Nephron (organoid): ENCODE measurements at regions not wholly inside any gene's neighbourhood (a gene's known extent, or its start where the extent isn't known, plus 50 kb on each side); places are given as distances from the start of the nearest gene placed in this dataset.

Experiments used
- H3K27ac Mint-ChIP-seq, 3 experiments: 2 replicates each; pipeline ENCODE4 v1.8.0; 2020; ENCODE audit warnings: mixed read lengths in 3 of 3, mild to moderate bottlenecking in 2 of 3, moderate library complexity in 1 of 3
- H3K27me3 Mint-ChIP-seq: 2 replicates; pipeline ENCODE4 v1.8.0; 2021; ENCODE audit warnings: low read depth, mild to moderate bottlenecking, moderate library complexity, mixed read lengths
- H3K36me3 Mint-ChIP-seq: 2 replicates; pipeline ENCODE4 v1.8.0; 2020; ENCODE audit warnings: low read depth, mixed read lengths
- H3K4me1 Mint-ChIP-seq: 2 replicates; pipeline ENCODE4 v1.8.0; 2020; ENCODE audit warnings: mixed read lengths
- H3K4me3 Mint-ChIP-seq, 3 experiments: 2 replicates each; pipeline ENCODE4 v1.8.0; 2020; ENCODE audit warnings: mild to moderate bottlenecking in 3 of 3, mixed read lengths in 3 of 3, moderate library complexity in 2 of 3
- H3K9me3 Mint-ChIP-seq: 2 replicates; pipeline ENCODE4 v1.8.0; 2020; ENCODE audit warnings: mixed read lengths
- CTCF ChIP-seq, 3 experiments: fragments of 200-600 bp; sonication (generic); IDR thresholded peaks; one replicate each; pipeline ENCODE4 v1.5.0; 2021; ENCODE audit warnings: antibody characterized with exemption in 3 of 3; ENCODE audit not compliant: unreplicated experiment in 3 of 3

GRCh38 chr19:28899703-28900102 lies 313.2 kb downstream of the UQCRFS1 start:
- no peak for TF ChIP-seq CTCF (IDR thresholded peaks at IDR 0.05; ENCODE audit: unreplicated experiment in 3 of 3)
- Mint-ChIP-seq H3K4me3 (no peak overlapping the region), H3K4me1 (no peaks in the 10 kb centered on the region), H3K9me3 (no peaks in the 10 kb centered on the region), H3K27ac (no peak overlapping the region), H3K27me3 (peaks cover 19% of the 10 kb centered on the region), H3K36me3 (no peaks in the 10 kb centered on the region)

DNA sequence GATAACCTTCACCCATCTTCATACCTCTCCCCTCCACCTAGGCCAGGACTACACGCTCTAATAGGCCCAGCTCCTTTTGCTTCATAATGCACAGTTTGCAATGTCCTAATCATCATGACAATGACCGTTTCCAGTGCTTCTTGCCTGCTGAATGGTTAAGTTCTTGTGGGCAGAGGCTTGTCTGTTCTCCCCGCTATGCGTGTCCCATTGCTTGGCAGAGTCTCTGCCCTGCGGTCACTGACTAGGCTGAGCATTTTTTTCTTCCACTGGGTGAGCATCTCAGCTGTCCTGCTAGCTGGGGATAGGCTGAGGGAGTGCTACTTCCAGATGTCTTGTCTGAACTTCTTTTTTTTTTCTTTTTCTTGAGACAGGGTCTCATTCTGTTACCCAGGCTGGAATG lies 314.7 kb downstream of the UQCRFS1 start:
- no peaks in the 10 kb centered on the region for H3K9me3 Mint-ChIP-seq
- no peaks in the 10 kb centered on the region for H3K36me3 Mint-ChIP-seq
- no peak overlapping the region for H3K27ac Mint-ChIP-seq
- H3K4me3 Mint-ChIP-seq = no peak overlapping the region
- H3K27me3 Mint-ChIP-seq = peaks cover 13% of the 10 kb centered on the region
- no peaks in the 10 kb centered on the region for H3K4me1 Mint-ChIP-seq
- TF ChIP-seq CTCF (IDR thresholded peaks at IDR 0.05; ENCODE audit: unreplicated experiment in 3 of 3) = no peak

DNA sequence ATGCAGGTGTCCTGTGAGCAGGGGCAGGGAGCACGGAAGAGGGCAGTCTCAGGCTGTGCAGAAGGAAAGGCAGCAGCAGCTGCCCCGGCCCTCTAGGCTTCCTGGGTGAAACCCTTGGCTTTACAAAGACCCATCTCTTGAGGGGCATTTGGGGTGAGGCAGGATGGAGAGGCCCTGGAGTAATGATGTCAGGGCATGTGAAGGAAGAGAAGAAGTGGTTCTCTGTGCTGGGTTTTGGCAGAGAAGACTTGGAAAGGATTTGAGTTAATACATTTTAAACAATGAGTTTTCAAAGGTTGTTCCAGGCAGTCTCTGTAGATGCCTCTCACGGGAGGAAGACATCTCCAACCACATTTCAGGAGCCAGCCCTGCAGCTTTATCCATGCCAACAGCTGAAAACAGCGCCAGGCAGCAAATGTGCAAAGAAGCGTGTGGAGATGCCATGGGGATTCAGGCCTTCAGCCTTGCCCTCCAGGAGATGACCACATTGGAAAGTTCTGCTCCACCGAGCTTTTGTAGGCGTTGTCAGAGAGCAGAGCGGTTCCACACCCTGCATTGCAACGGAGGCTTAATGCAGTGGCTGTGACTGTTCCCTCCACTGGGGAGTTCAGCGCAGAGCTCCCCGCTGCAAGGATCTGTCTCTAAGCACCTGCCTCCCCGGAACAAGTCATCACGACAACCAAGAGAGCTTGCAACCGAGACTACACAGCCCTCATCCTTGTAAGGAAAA lies 322.8 kb downstream of the UQCRFS1 start:
- TF ChIP-seq CTCF (IDR thresholded peaks at IDR 0.05; ENCODE audit: unreplicated experiment in 3 of 3) = no peak
- no peak overlapping the region for H3K4me3 Mint-ChIP-seq
- no peaks in the 10 kb centered on the region for H3K9me3 Mint-ChIP-seq
- H3K4me1 Mint-ChIP-seq = no peaks in the 10 kb centered on the region
- peaks cover 7% of the 10 kb centered on the region for H3K27me3 Mint-ChIP-seq
- peak overlapping the region in 1 of 3 experiments; percentile 4 for H3K27ac Mint-ChIP-seq
- no peaks in the 10 kb centered on the region for H3K36me3 Mint-ChIP-seq

GRCh38 chr19:28887920-28888618 lies 324.9 kb downstream of the UQCRFS1 start:
- peaks cover 16% of the 10 kb centered on the region for H3K27me3 Mint-ChIP-seq
- H3K27ac Mint-ChIP-seq = no peak overlapping the region
- H3K4me3 Mint-ChIP-seq = no peak overlapping the region
- peaks cover 10% of the 10 kb centered on the region for H3K4me1 Mint-ChIP-seq
- H3K36me3 Mint-ChIP-seq = no peaks in the 10 kb centered on the region
- H3K9me3 Mint-ChIP-seq = no peaks in the 10 kb centered on the region
- no peak for TF ChIP-seq CTCF (IDR thresholded peaks at IDR 0.05; ENCODE audit: unreplicated experiment in 3 of 3)

DNA sequence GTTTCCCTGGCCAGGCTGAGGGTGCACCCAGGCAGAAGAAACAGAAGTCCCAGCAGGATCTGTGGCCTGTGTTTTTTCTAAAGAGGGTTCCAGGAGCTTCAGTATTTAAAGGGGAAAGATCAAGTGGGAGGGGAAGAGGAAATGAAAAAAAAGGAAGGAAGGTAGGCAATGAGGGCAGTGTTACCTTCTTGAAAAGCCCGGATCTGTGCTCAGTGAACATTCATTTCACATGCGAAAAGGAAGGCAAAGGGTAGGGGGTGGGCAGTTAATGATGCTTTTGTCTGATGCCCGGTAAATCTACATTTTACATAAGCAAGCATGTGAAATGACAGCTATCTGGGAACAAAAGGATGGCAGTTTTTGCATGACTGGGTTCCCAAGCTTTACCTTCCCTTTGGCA lies 326.2 kb downstream of the UQCRFS1 start:
- peaks cover 13% of the 10 kb centered on the region for H3K4me1 Mint-ChIP-seq
- no peaks in the 10 kb centered on the region for H3K9me3 Mint-ChIP-seq
- no peak overlapping the region for H3K27ac Mint-ChIP-seq
- H3K27me3 Mint-ChIP-seq = peaks cover 18% of the 10 kb centered on the region
- no peaks in the 10 kb centered on the region for H3K36me3 Mint-ChIP-seq
- no peak for TF ChIP-seq CTCF (IDR thresholded peaks at IDR 0.05; ENCODE audit: unreplicated experiment in 3 of 3)
- no peak overlapping the region for H3K4me3 Mint-ChIP-seq

- Mint-ChIP-seq H3K36me3 (no peaks in the 10 kb centered on the region), H3K4me3 (no peak overlapping the region), H3K27me3 (peaks cover 23% of the 10 kb centered on the region), H3K9me3 (no peaks in the 10 kb centered on the region), H3K4me1 (peaks cover 20% of the 10 kb centered on the region), H3K27ac (no peak overlapping the region)
- no peak for TF ChIP-seq CTCF (IDR thresholded peaks at IDR 0.05; ENCODE audit: unreplicated experiment in 3 of 3)
Measured at GRCh38 chr19:28885965-28886364, 327.0 kb downstream of the UQCRFS1 start.
